ENCODE measurements at regions not wholly inside any gene's neighbourhood (a gene's known extent, or its start where the extent isn't known, plus 50 kb on each side); places are given as distances from the start of the nearest gene placed in this dataset.
A peak's percentile ranks its signal among the peaks of the same experiment; 100 is the strongest.

DNA sequence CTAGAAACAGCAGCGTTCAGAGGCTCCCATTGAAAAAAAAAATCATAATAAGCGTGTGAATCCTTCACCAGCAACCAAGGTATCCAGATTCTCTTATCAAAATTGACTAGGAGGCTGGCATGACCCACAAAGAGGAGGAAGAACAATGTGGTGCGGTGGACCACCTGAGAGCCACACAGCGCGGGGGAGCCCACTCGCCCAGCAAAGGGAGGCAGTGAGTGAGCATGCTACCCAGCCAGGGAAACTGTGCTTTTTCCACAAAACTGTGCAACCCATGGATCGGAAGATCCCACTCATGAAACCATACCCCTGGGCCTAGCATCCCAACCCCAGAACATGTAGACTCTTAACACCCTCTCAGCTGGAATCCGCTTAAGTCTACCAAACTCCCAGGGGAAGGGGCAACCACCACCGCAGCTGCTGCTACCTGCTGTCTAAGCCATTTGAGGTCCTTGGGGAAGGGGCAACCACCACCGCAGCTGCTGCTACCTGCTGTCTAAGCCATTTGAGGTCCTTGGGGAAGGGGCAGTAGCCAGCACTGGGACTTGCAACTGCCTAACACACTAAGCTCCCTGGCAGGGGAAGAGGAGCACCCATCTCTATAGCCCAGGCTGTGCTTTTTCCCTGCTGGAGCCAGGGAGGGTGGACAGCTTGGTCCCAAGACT lies 102.8 kb upstream of the CLDN18 start:
- Histone ChIP-seq H3K4me3 (no peak overlapping the region), H3K9ac (no peak overlapping the region), H3K27ac (no peak overlapping the region), H3K9me3 (replicated peaks in 1 of 11) (peaks cover 0 to 14% (median 6%) of the 10 kb centered on the region in 11 experiments; a peak in 6 of 22 replicates), H3K27me3 (no peaks in the 10 kb centered on the region), H3K36me3 (no peaks in the 10 kb centered on the region), H3K4me1 (peaks cover 0 to 10% (median 3%) of the 10 kb centered on the region in 10 experiments; a peak in 10 of 20 replicates), H4K20me1 (no peaks in the 10 kb centered on the region), H3K4me2 (peak overlapping the region in 6 of 11 experiments; percentile 16 to 45 (median 36); a peak in 11 of 22 replicates)
- TF ChIP-seq Cebpa-rat (IDR thresholded peaks at IDR 0.05), result no peak

DNA sequence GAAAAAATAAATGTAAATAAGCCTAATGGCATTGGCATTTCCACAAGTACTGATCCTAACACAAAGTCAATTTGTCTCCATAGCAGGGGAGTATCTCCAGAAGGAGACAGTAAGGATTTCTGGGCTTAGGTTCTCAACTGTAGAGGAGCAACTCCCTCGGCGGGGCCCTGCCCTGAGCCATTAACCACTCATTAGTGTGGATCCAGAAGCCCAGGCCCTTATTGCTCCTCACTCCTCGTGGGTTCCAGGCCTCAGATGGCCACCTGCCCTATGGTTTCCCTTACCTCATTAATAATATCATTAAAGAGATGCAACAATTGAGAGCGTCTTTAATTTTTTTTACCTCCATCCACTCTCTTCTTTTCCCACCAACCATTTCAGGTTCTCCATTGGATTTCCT lies 85.3 kb upstream of the CLDN18 start:
- H3K9ac ChIP-seq, result no peak overlapping the region
- H3K36me3 ChIP-seq, result no peaks in the 10 kb centered on the region
- TF ChIP-seq Cebpa-rat (IDR thresholded peaks at IDR 0.05), result no peak
- H3K4me2 ChIP-seq, result no peak overlapping the region
- no peak overlapping the region for H3K4me3 ChIP-seq
- H3K4me1 ChIP-seq, result no peaks in the 10 kb centered on the region
- H3K27me3 ChIP-seq, result no peaks in the 10 kb centered on the region
- H3K27ac ChIP-seq, result no peak overlapping the region
- no peaks in the 10 kb centered on the region for H4K20me1 ChIP-seq
- no peaks in the 10 kb centered on the region for H3K9me3 ChIP-seq (replicated peaks in 1 of 11)

- no peaks in the 10 kb centered on the region for H3K27me3 ChIP-seq
- H3K9me3 ChIP-seq (replicated peaks in 1 of 11), result no peaks in the 10 kb centered on the region
- no peak overlapping the region for H3K9ac ChIP-seq
- H3K27ac ChIP-seq, result no peak overlapping the region
- H4K20me1 ChIP-seq, result no peaks in the 10 kb centered on the region
- no peak for TF ChIP-seq Cebpa-rat (IDR thresholded peaks at IDR 0.05)
- H3K4me2 ChIP-seq, result no peak overlapping the region
- no peaks in the 10 kb centered on the region for H3K4me1 ChIP-seq
- no peaks in the 10 kb centered on the region for H3K36me3 ChIP-seq
- H3K4me3 ChIP-seq, result no peak overlapping the region
Measured at GRCh38 chr3:137925080-137925479, 84.9 kb upstream of the CLDN18 start.

- Histone ChIP-seq H3K9me3 (replicated peaks in 1 of 11) (no peaks in the 10 kb centered on the region), H3K4me2 (no peak overlapping the region), H3K4me1 (no peaks in the 10 kb centered on the region), H3K27ac (no peak overlapping the region), H3K27me3 (no peaks in the 10 kb centered on the region), H3K36me3 (no peaks in the 10 kb centered on the region), H4K20me1 (no peaks in the 10 kb centered on the region), H3K4me3 (no peak overlapping the region), H3K9ac (no peak overlapping the region)
- no peak for TF ChIP-seq Cebpa-rat (IDR thresholded peaks at IDR 0.05)
Measured at GRCh38 chr3:137926991-137927390, 83.0 kb upstream of the CLDN18 start.

- no peak for TF ChIP-seq Cebpa-rat (IDR thresholded peaks at IDR 0.05)
- H3K4me1 ChIP-seq, result no peaks in the 10 kb centered on the region
- no peaks in the 10 kb centered on the region for H3K9me3 ChIP-seq (replicated peaks in 1 of 11)
- H4K20me1 ChIP-seq, result no peaks in the 10 kb centered on the region
- H3K4me3 ChIP-seq, result no peak overlapping the region
- H3K9ac ChIP-seq, result no peak overlapping the region
- no peaks in the 10 kb centered on the region for H3K36me3 ChIP-seq
- no peak overlapping the region for H3K27ac ChIP-seq
- no peak overlapping the region for H3K4me2 ChIP-seq
- no peaks in the 10 kb centered on the region for H3K27me3 ChIP-seq
Measured at GRCh38 chr3:137930976-137931375, 79.0 kb upstream of the CLDN18 start.

DNA sequence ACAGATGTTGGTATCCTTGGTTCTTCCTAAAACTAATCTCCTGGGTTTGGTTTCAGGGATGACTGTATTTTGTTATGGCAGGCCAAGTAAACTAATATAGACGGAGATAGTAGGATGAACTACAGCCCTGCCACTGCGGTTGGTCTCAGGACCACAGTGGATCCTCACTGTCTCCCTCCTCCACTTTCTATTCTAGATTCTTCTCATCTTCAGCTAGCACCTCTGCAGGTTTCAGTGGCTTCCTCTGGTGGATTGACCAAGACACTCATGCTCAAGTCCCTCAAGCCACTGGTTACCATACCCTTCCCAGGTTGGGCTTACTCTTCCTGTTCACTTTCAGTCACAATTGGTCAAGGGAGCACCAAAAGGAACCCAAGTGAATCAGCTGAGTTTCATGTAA lies 71.1 kb upstream of the CLDN18 start:
- Histone ChIP-seq H3K9me3 (replicated peaks in 1 of 11) (peaks cover 0 to 14% (median 0%) of the 10 kb centered on the region in 11 experiments; a peak in 5 of 22 replicates), H3K4me2 (no peak overlapping the region), H3K4me3 (no peak overlapping the region), H3K36me3 (no peaks in the 10 kb centered on the region), H3K27ac (no peak overlapping the region), H4K20me1 (no peaks in the 10 kb centered on the region), H3K9ac (no peak overlapping the region), H3K27me3 (no peaks in the 10 kb centered on the region), H3K4me1 (no peaks in the 10 kb centered on the region)
- TF ChIP-seq Cebpa-rat (IDR thresholded peaks at IDR 0.05), result no peak

GRCh38 chr3:137944593-137944992 lies 65.4 kb upstream of the CLDN18 start:
- Histone ChIP-seq H3K27me3 (no peaks in the 10 kb centered on the region), H3K9me3 (replicated peaks in 1 of 11) (peaks cover 0 to 14% (median 0%) of the 10 kb centered on the region in 11 experiments; a peak in 5 of 22 replicates), H3K4me1 (no peaks in the 10 kb centered on the region), H3K4me3 (no peak overlapping the region), H3K27ac (no peak overlapping the region), H3K36me3 (no peaks in the 10 kb centered on the region), H4K20me1 (no peaks in the 10 kb centered on the region), H3K4me2 (no peak overlapping the region), H3K9ac (no peak overlapping the region)
- TF ChIP-seq Cebpa-rat (IDR thresholded peaks at IDR 0.05), result no peak

- TF ChIP-seq Cebpa-rat (IDR thresholded peaks at IDR 0.05), result no peak
- Histone ChIP-seq H3K27ac (no peak overlapping the region), H3K9ac (no peak overlapping the region), H3K27me3 (no peaks in the 10 kb centered on the region), H3K4me2 (no peak overlapping the region), H4K20me1 (no peaks in the 10 kb centered on the region), H3K36me3 (no peaks in the 10 kb centered on the region), H3K9me3 (replicated peaks in 1 of 11) (peaks cover 0 to 6% (median 0%) of the 10 kb centered on the region in 11 experiments; a peak in 3 of 22 replicates), H3K4me1 (no peaks in the 10 kb centered on the region), H3K4me3 (no peak overlapping the region)
Measured at GRCh38 chr3:137946356-137946973, 63.5 kb upstream of the CLDN18 start.

DNA sequence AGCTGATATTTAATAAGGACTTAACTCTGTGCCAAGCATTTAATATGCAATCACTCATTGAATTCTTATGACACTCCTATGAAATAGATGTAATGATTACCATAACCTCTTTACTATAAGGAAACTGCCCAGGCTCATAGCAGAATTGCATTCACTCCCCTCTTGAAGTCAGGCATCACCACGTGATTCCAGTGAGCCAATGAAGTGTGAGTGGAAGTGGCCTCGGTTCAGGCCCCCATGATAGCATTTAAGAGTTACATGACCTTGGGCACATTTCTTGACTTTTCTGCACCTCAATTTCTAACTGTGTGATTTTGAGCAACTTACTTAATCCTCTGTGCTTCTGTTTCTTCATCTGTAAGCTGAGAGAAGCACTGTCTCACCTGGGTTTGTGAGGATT lies 62.8 kb upstream of the CLDN18 start:
- Histone ChIP-seq H3K27ac (no peak overlapping the region), H3K9me3 (replicated peaks in 1 of 11) (no peaks in the 10 kb centered on the region), H3K27me3 (no peaks in the 10 kb centered on the region), H3K4me1 (no peaks in the 10 kb centered on the region), H3K36me3 (no peaks in the 10 kb centered on the region), H4K20me1 (no peaks in the 10 kb centered on the region), H3K4me3 (no peak overlapping the region), H3K9ac (no peak overlapping the region), H3K4me2 (no peak overlapping the region)
- no peak for TF ChIP-seq Cebpa-rat (IDR thresholded peaks at IDR 0.05)

Data from BLaER1 treated with 17β-estradiol and CSF1 and Interleukin-3, amounts not matched to agents 10 nM and 100 nM (cell line).